ENCODE measurements at regions not wholly inside any gene's neighbourhood (a gene's known extent, or its start where the extent isn't known, plus 50 kb on each side); places are given as distances from the start of the nearest gene placed in this dataset.

DNA sequence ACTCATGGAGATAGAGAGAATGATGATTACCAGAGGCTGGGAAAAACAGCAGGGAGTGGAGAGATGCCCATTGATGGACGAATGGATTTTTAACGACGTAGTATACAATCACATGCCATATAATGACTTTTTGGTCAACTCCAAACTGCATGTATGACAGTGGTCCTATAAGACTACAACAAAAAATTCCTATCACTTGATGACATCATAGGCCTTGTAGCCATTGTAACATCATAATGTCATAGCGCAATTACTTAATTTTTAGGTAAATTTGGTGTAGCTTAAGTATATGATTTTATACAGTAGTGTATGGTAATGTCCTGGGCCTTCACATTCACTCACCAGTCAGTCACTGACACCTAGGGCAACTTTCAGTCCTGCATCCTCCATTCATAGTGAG, 264.3 kb downstream of the RAP2B start (continued):
- TF ChIP-seq, protein P1, sequence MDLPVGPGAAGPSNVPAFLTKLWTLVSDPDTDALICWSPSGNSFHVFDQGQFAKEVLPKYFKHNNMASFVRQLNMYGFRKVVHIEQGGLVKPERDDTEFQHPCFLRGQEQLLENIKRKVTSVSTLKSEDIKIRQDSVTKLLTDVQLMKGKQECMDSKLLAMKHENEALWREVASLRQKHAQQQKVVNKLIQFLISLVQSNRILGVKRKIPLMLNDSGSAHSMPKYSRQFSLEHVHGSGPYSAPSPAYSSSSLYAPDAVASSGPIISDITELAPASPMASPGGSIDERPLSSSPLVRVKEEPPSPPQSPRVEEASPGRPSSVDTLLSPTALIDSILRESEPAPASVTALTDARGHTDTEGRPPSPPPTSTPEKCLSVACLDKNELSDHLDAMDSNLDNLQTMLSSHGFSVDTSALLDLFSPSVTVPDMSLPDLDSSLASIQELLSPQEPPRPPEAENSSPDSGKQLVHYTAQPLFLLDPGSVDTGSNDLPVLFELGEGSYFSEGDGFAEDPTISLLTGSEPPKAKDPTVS (IDR thresholded peaks at IDR 0.05; ENCODE audit: low read depth, low read length), result no peak
- TF ChIP-seq BHLHE40 (IDR thresholded peaks at IDR 0.05; ENCODE audit: borderline replicate concordance in 1 of 2, low read depth in 2 of 2, low read length in 1 of 2) (no peak), SREBF1 (IDR thresholded peaks at IDR 0.05; ENCODE audit: low read length) (no peak), SIX5 (IDR thresholded peaks at IDR 0.05; ENCODE audit: low read depth, low read length, severe bottlenecking) (no peak), REST (IDR thresholded peaks at IDR 0.05; ENCODE audit: low read depth, low read length) (no peak), NFIC (IDR thresholded peaks at IDR 0.05; ENCODE audit: low read depth, low read length) (no peak), TBL1XR1 (IDR thresholded peaks at IDR 0.05; ENCODE audit: low read depth, low read length) (no peak), YBX1 (IDR thresholded peaks at IDR 0.05) (no peak), RAD51 (IDR thresholded peaks at IDR 0.05) (no peak), IRF4 (IDR thresholded peaks at IDR 0.05; ENCODE audit: low read depth, low read length) (no peak), CHD2 (IDR thresholded peaks at IDR 0.05; ENCODE audit: borderline replicate concordance, low read depth, low read length) (no peak)

Data from GM12878 (cell line).